ENCODE measurements at regions not wholly inside any gene's neighbourhood (a gene's known extent, or its start where the extent isn't known, plus 50 kb on each side); places are given as distances from the start of the nearest gene placed in this dataset.

DNA sequence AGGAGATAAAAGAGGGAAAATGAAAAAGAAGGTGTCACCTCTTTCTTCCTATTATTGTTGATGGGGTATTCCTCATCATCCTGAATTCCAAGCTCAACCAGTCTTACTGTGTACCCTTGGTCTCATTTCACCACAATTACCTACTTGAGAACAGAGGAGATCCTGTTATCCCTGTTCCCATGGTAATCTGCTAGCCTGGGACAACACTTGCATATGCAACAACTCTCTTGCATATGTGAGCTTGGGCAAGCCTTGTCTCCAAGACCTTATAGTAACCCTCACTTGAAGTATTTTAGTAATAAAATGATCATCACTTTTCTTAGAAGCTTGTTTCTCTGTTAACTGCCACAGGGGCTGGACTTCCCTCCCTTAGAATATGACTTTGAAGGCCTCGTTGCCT is 253.7 kb downstream of the NAP1L3 start:
- ChIA-PET CTCF (no interaction called here), POLR2A (no interaction called here)
- Histone ChIP-seq H3K9me3 (no peaks in the 10 kb centered on the region), H3K4me1 (ENCODE audit: control insufficient read depth in 1 of 2, insufficient read depth in 2 of 2, low read depth in 1 of 2, low read length in 1 of 2) (no peaks in the 10 kb centered on the region), H3K79me2 (ENCODE audit: insufficient read depth) (no peaks in the 10 kb centered on the region), H3K9ac (no peak overlapping the region), H3K4me3 (ENCODE audit: low read depth in 2 of 2, low read length in 1 of 2) (no peak overlapping the region), H3F3A (replicated peaks; ENCODE audit: insufficient read depth) (no peaks in the 10 kb centered on the region), H3K27me3 (ENCODE audit: insufficient read depth) (no peaks in the 10 kb centered on the region), H4K20me1 (ENCODE audit: insufficient read depth) (no peaks in the 10 kb centered on the region), H3K36me3 (replicated peaks in 1 of 2; ENCODE audit: control insufficient read depth in 1 of 2, insufficient read depth in 2 of 2, low read length in 1 of 2) (no peaks in the 10 kb centered on the region), H3K27ac (ENCODE audit: low read depth in 2 of 2, low read length in 1 of 2) (no peak overlapping the region), H2AFZ (ENCODE audit: low read depth) (no peak overlapping the region), H3K9me2 (no peaks in the 10 kb centered on the region), H3K4me2 (no peak overlapping the region)
- 0% methylated on average over 1 of the region's 1 CpG for WGBS (ENCODE audit: low lambda C conversion rate)
- TF ChIP-seq CHD2 (IDR thresholded peaks at IDR 0.05; ENCODE audit: low read length, partially characterized antibody) = no peak
- no peak for TF ChIP-seq SIN3A (IDR thresholded peaks at IDR 0.05; ENCODE audit: borderline replicate concordance, low read depth, low read length)
- no peak for TF ChIP-seq TEAD4 (IDR thresholded peaks at IDR 0.05; ENCODE audit: borderline replicate concordance, insufficient read depth)
- no peak for TF ChIP-seq RFX5 (IDR thresholded peaks at IDR 0.05; ENCODE audit: low read length)
- TF ChIP-seq, protein P1, sequence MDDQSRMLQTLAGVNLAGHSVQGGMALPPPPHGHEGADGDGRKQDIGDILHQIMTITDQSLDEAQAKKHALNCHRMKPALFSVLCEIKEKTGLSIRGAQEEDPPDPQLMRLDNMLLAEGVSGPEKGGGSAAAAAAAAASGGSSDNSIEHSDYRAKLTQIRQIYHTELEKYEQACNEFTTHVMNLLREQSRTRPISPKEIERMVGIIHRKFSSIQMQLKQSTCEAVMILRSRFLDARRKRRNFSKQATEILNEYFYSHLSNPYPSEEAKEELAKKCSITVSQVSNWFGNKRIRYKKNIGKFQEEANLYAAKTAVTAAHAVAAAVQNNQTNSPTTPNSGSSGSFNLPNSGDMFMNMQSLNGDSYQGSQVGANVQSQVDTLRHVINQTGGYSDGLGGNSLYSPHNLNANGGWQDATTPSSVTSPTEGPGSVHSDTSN (IDR thresholded peaks at IDR 0.05) = no peak
- TF ChIP-seq, protein P2, sequence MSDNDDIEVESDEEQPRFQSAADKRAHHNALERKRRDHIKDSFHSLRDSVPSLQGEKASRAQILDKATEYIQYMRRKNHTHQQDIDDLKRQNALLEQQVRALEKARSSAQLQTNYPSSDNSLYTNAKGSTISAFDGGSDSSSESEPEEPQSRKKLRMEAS (IDR thresholded peaks at IDR 0.05; ENCODE audit: low read depth) = no peak
- DNase-seq = no peak

DNA sequence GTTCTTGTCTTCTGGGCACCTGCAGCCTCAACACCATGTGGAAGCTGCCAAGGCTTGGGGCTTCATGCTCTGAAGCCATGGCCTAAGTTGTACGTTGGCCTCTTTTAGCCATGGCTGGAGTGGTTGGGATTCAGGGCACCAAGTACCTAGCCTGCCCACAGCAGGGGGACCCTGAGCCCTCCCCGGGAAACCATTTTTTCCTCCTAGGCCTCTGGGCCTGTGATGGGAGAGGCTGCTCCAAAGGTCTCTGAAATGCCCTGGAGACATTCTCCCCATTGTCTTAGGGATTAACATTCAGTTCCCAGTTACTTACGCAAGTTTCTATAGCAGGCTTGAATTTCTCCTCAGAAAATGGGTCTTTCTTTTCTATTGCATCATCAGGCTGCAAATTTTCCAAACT is 269.3 kb downstream of the NAP1L3 start:
- no peaks in the 10 kb centered on the region for H3K9me2 ChIP-seq

More for the DNA sequence above, 269.3 kb downstream of the NAP1L3 start:
- H3K36me3 ChIP-seq (replicated peaks in 1 of 2; ENCODE audit: control insufficient read depth in 1 of 2, insufficient read depth in 2 of 2, low read length in 1 of 2) = no peaks in the 10 kb centered on the region
- H3K27ac ChIP-seq (ENCODE audit: low read depth in 2 of 2, low read length in 1 of 2) = no peak overlapping the region
- no peaks in the 10 kb centered on the region for H3K4me1 ChIP-seq (ENCODE audit: control insufficient read depth in 1 of 2, insufficient read depth in 2 of 2, low read depth in 1 of 2, low read length in 1 of 2)
- no peak overlapping the region for H3K4me3 ChIP-seq (ENCODE audit: low read depth in 2 of 2, low read length in 1 of 2)
- POLR2A ChIA-PET = no interaction called here
- DNase-seq = no peak
- H3F3A ChIP-seq (replicated peaks; ENCODE audit: insufficient read depth) = no peaks in the 10 kb centered on the region
- CTCF ChIA-PET = no interaction called here
- no peaks in the 10 kb centered on the region for H3K27me3 ChIP-seq (ENCODE audit: insufficient read depth)
- no peak overlapping the region for H2AFZ ChIP-seq (ENCODE audit: low read depth)
- no peaks in the 10 kb centered on the region for H3K9me3 ChIP-seq
- no peak overlapping the region for H3K9ac ChIP-seq
- TF ChIP-seq RCOR1 (IDR thresholded peaks at IDR 0.05; ENCODE audit: low read length) = no peak
- TF ChIP-seq FOSL2 (IDR thresholded peaks at IDR 0.05; ENCODE audit: borderline replicate concordance, low read depth) = no peak
- TF ChIP-seq GABPA (IDR thresholded peaks at IDR 0.05; ENCODE audit: low read depth) = no peak
- no peak for TF ChIP-seq RFX5 (IDR thresholded peaks at IDR 0.05; ENCODE audit: low read length)
- TF ChIP-seq NFIC (IDR thresholded peaks at IDR 0.05; ENCODE audit: borderline replicate concordance) = no peak
- no peak for TF ChIP-seq FOXM1 (IDR thresholded peaks at IDR 0.05; ENCODE audit: low read depth)
- no peak for TF ChIP-seq TAF1 (IDR thresholded peaks at IDR 0.05; ENCODE audit: borderline replicate concordance, low read depth, low read length)
- TF ChIP-seq RAD21 (IDR thresholded peaks at IDR 0.05; ENCODE audit: low read length) = no peak
- TF ChIP-seq YY1 (IDR thresholded peaks at IDR 0.05; ENCODE audit: low read depth) = no peak
- TF ChIP-seq, protein P3, sequence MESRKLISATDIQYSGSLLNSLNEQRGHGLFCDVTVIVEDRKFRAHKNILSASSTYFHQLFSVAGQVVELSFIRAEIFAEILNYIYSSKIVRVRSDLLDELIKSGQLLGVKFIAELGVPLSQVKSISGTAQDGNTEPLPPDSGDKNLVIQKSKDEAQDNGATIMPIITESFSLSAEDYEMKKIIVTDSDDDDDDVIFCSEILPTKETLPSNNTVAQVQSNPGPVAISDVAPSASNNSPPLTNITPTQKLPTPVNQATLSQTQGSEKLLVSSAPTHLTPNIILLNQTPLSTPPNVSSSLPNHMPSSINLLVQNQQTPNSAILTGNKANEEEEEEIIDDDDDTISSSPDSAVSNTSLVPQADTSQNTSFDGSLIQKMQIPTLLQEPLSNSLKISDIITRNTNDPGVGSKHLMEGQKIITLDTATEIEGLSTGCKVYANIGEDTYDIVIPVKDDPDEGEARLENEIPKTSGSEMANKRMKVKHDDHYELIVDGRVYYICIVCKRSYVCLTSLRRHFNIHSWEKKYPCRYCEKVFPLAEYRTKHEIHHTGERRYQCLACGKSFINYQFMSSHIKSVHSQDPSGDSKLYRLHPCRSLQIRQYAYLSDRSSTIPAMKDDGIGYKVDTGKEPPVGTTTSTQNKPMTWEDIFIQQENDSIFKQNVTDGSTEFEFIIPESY (IDR thresholded peaks at IDR 0.05; ENCODE audit: borderline replicate concordance, low read depth) = no peak
- no peak for TF ChIP-seq NRF1 (IDR thresholded peaks at IDR 0.05; ENCODE audit: low read depth, low read length)
- no peak for TF ChIP-seq JUND (IDR thresholded peaks at IDR 0.05)
- TF ChIP-seq, protein P4, sequence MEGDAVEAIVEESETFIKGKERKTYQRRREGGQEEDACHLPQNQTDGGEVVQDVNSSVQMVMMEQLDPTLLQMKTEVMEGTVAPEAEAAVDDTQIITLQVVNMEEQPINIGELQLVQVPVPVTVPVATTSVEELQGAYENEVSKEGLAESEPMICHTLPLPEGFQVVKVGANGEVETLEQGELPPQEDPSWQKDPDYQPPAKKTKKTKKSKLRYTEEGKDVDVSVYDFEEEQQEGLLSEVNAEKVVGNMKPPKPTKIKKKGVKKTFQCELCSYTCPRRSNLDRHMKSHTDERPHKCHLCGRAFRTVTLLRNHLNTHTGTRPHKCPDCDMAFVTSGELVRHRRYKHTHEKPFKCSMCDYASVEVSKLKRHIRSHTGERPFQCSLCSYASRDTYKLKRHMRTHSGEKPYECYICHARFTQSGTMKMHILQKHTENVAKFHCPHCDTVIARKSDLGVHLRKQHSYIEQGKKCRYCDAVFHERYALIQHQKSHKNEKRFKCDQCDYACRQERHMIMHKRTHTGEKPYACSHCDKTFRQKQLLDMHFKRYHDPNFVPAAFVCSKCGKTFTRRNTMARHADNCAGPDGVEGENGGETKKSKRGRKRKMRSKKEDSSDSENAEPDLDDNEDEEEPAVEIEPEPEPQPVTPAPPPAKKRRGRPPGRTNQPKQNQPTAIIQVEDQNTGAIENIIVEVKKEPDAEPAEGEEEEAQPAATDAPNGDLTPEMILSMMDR (IDR thresholded peaks at IDR 0.05) = no peak
- no peak for TF ChIP-seq EZH2phosphoT487 (IDR thresholded peaks at IDR 0.05; ENCODE audit: borderline replicate concordance, low read depth)
- TF ChIP-seq SIN3A (IDR thresholded peaks at IDR 0.05; ENCODE audit: borderline replicate concordance, low read depth, low read length) = no peak
- TF ChIP-seq POLR2AphosphoS5 (IDR thresholded peaks at IDR 0.05; ENCODE audit: low read depth, low read length) = no peak
- TF ChIP-seq, protein P5, sequence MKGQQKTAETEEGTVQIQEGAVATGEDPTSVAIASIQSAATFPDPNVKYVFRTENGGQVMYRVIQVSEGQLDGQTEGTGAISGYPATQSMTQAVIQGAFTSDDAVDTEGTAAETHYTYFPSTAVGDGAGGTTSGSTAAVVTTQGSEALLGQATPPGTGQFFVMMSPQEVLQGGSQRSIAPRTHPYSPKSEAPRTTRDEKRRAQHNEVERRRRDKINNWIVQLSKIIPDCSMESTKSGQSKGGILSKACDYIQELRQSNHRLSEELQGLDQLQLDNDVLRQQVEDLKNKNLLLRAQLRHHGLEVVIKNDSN (IDR thresholded peaks at IDR 0.05; ENCODE audit: borderline replicate concordance, low read depth) = no peak
- TF ChIP-seq, protein P1 (IDR thresholded peaks at IDR 0.05) = no peak
- TF ChIP-seq TCF12 (IDR thresholded peaks at IDR 0.05) = no peak
- WGBS (ENCODE audit: low lambda C conversion rate) = 7% methylated on average over 3 of the region's 3 CpGs
- no peak overlapping the region for H3K4me2 ChIP-seq
- H3K79me2 ChIP-seq (ENCODE audit: insufficient read depth) = no peaks in the 10 kb centered on the region
- H4K20me1 ChIP-seq (ENCODE audit: insufficient read depth) = no peaks in the 10 kb centered on the region

All from SK-N-SH (cell line).